ENCODE measurements at regions not wholly inside any gene's neighbourhood (a gene's known extent, or its start where the extent isn't known, plus 50 kb on each side); places are given as distances from the start of the nearest gene placed in this dataset.

DNA sequence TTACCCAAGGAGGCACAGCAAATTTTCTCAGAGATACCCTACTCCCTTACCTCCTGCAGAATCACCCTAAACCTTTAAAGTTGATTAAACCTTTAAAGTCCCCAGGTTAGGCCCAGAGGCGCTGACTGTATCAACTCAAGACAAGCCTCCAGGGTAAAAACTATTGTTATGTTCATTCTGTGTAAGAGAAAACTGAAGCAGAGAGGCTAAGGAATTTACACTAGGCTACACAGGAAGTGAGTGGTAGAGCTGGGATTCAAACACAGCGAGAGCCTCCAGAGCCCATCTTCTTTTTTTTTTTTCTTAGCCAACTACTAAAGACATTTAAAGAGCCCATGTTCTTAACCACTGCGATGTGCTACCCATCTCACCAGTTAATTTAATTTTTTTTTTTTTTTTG is 56.3 kb upstream of the GRK3 start:
- Histone ChIP-seq H3K9me3 (no peaks in the 10 kb centered on the region), H3K4me1 (no peaks in the 10 kb centered on the region), H3K27me3 (no peaks in the 10 kb centered on the region), H3K27ac (no peak overlapping the region), H3K4me3 (no peak overlapping the region), H3K36me3 (peaks cover 16% of the 10 kb centered on the region)
- no peak for DNase-seq (ENCODE audit: low spot score)
- TF ChIP-seq, protein P1, sequence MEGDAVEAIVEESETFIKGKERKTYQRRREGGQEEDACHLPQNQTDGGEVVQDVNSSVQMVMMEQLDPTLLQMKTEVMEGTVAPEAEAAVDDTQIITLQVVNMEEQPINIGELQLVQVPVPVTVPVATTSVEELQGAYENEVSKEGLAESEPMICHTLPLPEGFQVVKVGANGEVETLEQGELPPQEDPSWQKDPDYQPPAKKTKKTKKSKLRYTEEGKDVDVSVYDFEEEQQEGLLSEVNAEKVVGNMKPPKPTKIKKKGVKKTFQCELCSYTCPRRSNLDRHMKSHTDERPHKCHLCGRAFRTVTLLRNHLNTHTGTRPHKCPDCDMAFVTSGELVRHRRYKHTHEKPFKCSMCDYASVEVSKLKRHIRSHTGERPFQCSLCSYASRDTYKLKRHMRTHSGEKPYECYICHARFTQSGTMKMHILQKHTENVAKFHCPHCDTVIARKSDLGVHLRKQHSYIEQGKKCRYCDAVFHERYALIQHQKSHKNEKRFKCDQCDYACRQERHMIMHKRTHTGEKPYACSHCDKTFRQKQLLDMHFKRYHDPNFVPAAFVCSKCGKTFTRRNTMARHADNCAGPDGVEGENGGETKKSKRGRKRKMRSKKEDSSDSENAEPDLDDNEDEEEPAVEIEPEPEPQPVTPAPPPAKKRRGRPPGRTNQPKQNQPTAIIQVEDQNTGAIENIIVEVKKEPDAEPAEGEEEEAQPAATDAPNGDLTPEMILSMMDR (IDR thresholded peaks at IDR 0.05) = no peak

DNA sequence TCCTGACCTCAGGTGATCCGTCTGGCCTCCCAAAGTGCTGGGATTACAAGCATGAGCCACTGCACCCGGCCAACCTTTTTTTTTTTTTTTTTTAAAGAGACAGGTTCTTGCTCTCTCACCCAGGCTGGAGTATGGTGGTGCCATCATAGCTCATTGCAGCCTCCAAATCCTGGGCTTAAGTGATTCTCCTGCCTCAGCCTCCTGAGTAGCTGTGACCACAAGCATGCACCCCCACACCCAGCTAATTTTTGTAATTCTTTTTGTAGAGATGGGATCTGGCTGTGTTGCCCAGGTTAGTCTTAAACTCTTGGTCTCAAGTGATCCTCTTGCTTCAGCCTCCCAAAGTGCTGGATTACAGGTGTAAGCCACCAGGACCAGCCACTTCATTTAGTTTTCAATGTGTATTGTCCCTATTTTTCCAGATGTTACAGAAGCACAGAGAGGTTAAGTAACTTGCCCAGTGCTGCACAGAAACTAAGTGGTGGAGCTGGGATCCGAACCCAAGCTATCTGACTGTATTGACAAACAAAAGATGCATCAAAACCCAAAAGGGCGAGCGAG is 55.6 kb upstream of the GRK3 start:
- H3K9me3 ChIP-seq = no peaks in the 10 kb centered on the region
- H3K4me3 ChIP-seq = no peak overlapping the region
- H3K27ac ChIP-seq = no peak overlapping the region
- H3K36me3 ChIP-seq = peaks cover 16% of the 10 kb centered on the region
- no peak for DNase-seq (ENCODE audit: low spot score)
- TF ChIP-seq, protein P1 (IDR thresholded peaks at IDR 0.05) = no peak
- no peaks in the 10 kb centered on the region for H3K27me3 ChIP-seq
- no peaks in the 10 kb centered on the region for H3K4me1 ChIP-seq

DNA sequence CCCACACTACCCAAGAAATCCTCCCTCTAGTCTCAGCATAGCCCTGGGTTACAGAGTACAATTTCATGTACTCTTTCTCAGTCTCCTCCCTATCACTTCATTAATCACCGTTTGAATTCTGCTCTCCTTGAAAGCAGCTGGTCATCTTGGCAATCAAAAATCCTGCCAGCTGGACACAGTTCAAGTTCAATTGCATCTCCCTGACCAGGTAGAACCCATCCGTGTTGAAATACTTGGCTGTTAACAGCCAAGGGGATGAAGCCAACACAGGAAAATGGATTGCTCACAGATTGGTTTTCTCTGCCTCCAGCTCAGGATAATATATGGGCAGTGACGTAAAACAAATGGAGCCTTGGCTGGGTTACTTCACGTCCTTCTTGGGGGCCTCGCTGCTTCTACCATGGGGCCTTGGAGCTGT is 55.1 kb upstream of the GRK3 start:
- Histone ChIP-seq H3K9me3 (no peaks in the 10 kb centered on the region), H3K4me1 (no peaks in the 10 kb centered on the region), H3K27me3 (no peaks in the 10 kb centered on the region), H3K27ac (no peak overlapping the region), H3K4me3 (no peak overlapping the region), H3K36me3 (peaks cover 16% of the 10 kb centered on the region)
- DNase-seq (ENCODE audit: low spot score) = no peak
- TF ChIP-seq, protein P1 (IDR thresholded peaks at IDR 0.05) = no peak

DNA sequence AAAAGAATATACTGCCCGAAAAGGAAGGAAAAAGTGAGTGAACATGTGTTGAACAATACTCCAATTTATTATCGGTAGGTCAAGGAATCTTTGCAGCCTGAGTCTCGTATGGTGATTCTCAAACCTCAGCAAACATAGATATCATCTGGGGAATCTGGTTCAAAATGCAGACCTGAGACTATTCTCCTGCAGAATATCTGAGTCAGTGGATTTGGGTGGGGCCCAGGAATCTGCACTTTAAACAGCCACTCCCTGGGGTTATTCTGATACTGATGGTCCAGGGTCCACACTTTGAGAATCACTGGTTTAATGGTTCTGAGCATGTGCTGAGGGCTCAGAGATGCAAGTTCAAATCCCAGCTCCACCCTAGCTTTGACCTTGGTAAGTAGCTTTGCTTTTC is 53.6 kb upstream of the GRK3 start:
- no peaks in the 10 kb centered on the region for H3K4me1 ChIP-seq
- no peaks in the 10 kb centered on the region for H3K27me3 ChIP-seq
- no peak overlapping the region for H3K4me3 ChIP-seq
- TF ChIP-seq, protein P1 (IDR thresholded peaks at IDR 0.05) = no peak
- peaks cover 16% of the 10 kb centered on the region for H3K36me3 ChIP-seq
- no peaks in the 10 kb centered on the region for H3K9me3 ChIP-seq
- no peak overlapping the region for H3K27ac ChIP-seq
- no peak for DNase-seq (ENCODE audit: low spot score)

DNA sequence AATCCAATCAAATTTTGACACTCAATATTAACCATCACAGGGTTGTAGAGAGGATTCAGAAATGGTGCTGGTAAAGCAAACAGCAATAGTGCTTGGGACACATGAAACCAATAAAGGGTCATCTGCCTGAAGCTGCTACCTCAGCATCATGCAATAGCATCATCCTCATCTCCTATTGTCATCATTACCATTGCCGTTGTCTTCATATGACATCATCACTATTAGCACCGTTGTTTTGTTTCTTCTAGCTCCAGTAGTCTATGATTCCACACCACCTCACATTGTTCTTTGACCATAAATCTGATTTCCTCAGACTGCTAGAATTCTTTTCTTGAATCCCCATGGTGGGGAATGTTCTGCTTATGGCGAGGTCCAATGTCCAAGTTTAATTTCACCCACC is 52.8 kb upstream of the GRK3 start:
- Histone ChIP-seq H3K27ac (no peak overlapping the region), H3K9me3 (no peaks in the 10 kb centered on the region), H3K27me3 (no peaks in the 10 kb centered on the region), H3K4me3 (no peak overlapping the region), H3K36me3 (peaks cover 16% of the 10 kb centered on the region), H3K4me1 (no peaks in the 10 kb centered on the region)
- TF ChIP-seq, protein P1 (IDR thresholded peaks at IDR 0.05) = no peak
- no peak for DNase-seq (ENCODE audit: low spot score)

All from right atrium auricular region (tissue), 2 donors.